ENCODE measurements at regions not wholly inside any gene's neighbourhood (a gene's known extent, or its start where the extent isn't known, plus 50 kb on each side); places are given as distances from the start of the nearest gene placed in this dataset.

- no peak overlapping the region for H3K27ac ChIP-seq
- no peak overlapping the region for H3K4me3 ChIP-seq
- no peak for DNase-seq (ENCODE audit: low spot score)
- no peaks in the 10 kb centered on the region for H3K9me3 ChIP-seq
- H3K36me3 ChIP-seq, result no peaks in the 10 kb centered on the region
- H3K4me1 ChIP-seq, result no peaks in the 10 kb centered on the region
- no peaks in the 10 kb centered on the region for H3K27me3 ChIP-seq
- TF ChIP-seq CTCF (IDR thresholded peaks at IDR 0.05), result no peak
Measured at GRCh38 chr2:7738596-7738995, 821.4 kb downstream of the RNF144A start.

- Histone ChIP-seq H3K4me1 (no peaks in the 10 kb centered on the region), H3K9me3 (no peaks in the 10 kb centered on the region), H3K27me3 (no peaks in the 10 kb centered on the region), H3K36me3 (no peaks in the 10 kb centered on the region), H3K27ac (no peak overlapping the region), H3K4me3 (no peak overlapping the region)
- DNase-seq (ENCODE audit: low spot score), result no peak
- no peak for TF ChIP-seq CTCF (IDR thresholded peaks at IDR 0.05)
Measured at GRCh38 chr2:7740114-7740513, 822.9 kb downstream of the RNF144A start.

- no peaks in the 10 kb centered on the region for H3K36me3 ChIP-seq
- no peaks in the 10 kb centered on the region for H3K27me3 ChIP-seq
- no peaks in the 10 kb centered on the region for H3K4me1 ChIP-seq
- no peak overlapping the region for H3K27ac ChIP-seq
- H3K4me3 ChIP-seq, result no peak overlapping the region
- TF ChIP-seq CTCF (IDR thresholded peaks at IDR 0.05), result no peak
- H3K9me3 ChIP-seq, result no peaks in the 10 kb centered on the region
- DNase-seq (ENCODE audit: low spot score), result no peak
Measured at GRCh38 chr2:7742301-7742700, 825.1 kb downstream of the RNF144A start.

- no peak for TF ChIP-seq CTCF (IDR thresholded peaks at IDR 0.05)
- Histone ChIP-seq H3K27ac (no peak overlapping the region), H3K36me3 (no peaks in the 10 kb centered on the region), H3K4me1 (no peaks in the 10 kb centered on the region), H3K27me3 (no peaks in the 10 kb centered on the region), H3K4me3 (no peak overlapping the region), H3K9me3 (no peaks in the 10 kb centered on the region)
- no peak for DNase-seq (ENCODE audit: low spot score)
Measured at GRCh38 chr2:7744827-7745226, 827.6 kb downstream of the RNF144A start.

- H3K36me3 ChIP-seq, result no peaks in the 10 kb centered on the region
- H3K27ac ChIP-seq, result no peak overlapping the region
- no peaks in the 10 kb centered on the region for H3K27me3 ChIP-seq
- no peaks in the 10 kb centered on the region for H3K4me1 ChIP-seq
- H3K4me3 ChIP-seq, result no peak overlapping the region
- no peak for TF ChIP-seq CTCF (IDR thresholded peaks at IDR 0.05)
- DNase-seq (ENCODE audit: low spot score), result no peak
- no peaks in the 10 kb centered on the region for H3K9me3 ChIP-seq
Measured at GRCh38 chr2:7745369-7745768, 828.2 kb downstream of the RNF144A start.

- Histone ChIP-seq H3K27me3 (no peaks in the 10 kb centered on the region), H3K36me3 (no peaks in the 10 kb centered on the region), H3K27ac (no peak overlapping the region), H3K9me3 (peaks cover 6 to 7% of the 10 kb centered on the region in 2 donors), H3K4me3 (no peak overlapping the region), H3K4me1 (no peaks in the 10 kb centered on the region)
- TF ChIP-seq CTCF (IDR thresholded peaks at IDR 0.05), result no peak
- DNase-seq (ENCODE audit: low spot score), result no peak
Measured at GRCh38 chr2:7748717-7749415, 831.7 kb downstream of the RNF144A start.

Measured in right atrium auricular region (tissue), 2 donors.